VCaP (cell line): ENCODE measurements at regions not wholly inside any gene's neighbourhood (a gene's known extent, or its start where the extent isn't known, plus 50 kb on each side); places are given as distances from the start of the nearest gene placed in this dataset.
"Not testable (repeated sequence)": the region's sequence is repeated elsewhere in the genome, so short reads cannot be mapped to it uniquely, and the experiment has no call there.

Source experiments
- H3K27ac ChIP-seq: fragments of 450-650 bp; 2 replicates; pipeline ENCODE4 v1.5.1; 2017
- TF ChIP-seq, protein P1 (sequence below): fragments of 450-650 bp; conservative IDR thresholded peaks from 2 replicates; pipeline ENCODE4 v1.5.1; 2017; ENCODE audit warnings: mild to moderate bottlenecking, moderate library complexity

DNA sequence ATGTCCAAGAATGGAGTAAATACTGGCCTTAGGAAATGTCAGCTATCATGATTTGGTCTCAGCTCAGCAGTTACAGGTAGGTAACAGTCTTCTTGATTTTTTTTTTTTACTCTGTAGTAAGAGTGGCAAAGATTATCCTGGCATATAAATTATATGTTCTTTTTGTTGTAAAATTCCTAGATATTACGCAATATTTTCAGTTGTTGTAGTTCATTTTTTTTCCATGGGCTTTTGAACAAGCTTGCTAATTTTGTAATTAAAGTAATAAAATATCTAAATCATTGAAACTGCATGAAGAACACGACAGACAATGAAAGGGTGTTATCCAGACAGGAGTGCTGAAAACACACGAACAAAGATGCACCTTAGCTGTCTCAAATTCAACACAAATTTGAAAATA is 249.4 kb downstream of the PRDM9 start:
- TF ChIP-seq, protein P1, sequence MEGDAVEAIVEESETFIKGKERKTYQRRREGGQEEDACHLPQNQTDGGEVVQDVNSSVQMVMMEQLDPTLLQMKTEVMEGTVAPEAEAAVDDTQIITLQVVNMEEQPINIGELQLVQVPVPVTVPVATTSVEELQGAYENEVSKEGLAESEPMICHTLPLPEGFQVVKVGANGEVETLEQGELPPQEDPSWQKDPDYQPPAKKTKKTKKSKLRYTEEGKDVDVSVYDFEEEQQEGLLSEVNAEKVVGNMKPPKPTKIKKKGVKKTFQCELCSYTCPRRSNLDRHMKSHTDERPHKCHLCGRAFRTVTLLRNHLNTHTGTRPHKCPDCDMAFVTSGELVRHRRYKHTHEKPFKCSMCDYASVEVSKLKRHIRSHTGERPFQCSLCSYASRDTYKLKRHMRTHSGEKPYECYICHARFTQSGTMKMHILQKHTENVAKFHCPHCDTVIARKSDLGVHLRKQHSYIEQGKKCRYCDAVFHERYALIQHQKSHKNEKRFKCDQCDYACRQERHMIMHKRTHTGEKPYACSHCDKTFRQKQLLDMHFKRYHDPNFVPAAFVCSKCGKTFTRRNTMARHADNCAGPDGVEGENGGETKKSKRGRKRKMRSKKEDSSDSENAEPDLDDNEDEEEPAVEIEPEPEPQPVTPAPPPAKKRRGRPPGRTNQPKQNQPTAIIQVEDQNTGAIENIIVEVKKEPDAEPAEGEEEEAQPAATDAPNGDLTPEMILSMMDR: no peak
- no peak overlapping the region for H3K27ac ChIP-seq

DNA sequence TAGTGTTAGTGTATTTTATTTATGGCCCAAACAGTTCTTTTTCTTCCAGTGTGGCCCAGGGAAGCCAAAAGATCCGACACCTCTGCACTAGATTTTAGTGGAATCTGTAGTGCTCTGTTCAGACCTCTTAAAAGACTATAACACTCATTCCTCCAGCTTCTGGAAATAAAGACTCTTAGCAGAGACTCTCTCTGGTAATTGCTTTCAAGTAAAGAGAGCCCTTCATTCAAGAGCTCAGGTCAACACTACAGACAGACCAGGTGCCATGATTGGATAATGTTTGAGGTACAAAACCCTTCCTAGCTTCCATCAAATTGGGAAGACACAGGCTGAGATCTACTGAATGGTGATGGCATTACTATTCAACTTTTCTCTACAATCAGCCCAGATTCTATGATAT is 255.8 kb downstream of the PRDM9 start:
- no peak overlapping the region for H3K27ac ChIP-seq
- TF ChIP-seq, protein P1: no peak

DNA sequence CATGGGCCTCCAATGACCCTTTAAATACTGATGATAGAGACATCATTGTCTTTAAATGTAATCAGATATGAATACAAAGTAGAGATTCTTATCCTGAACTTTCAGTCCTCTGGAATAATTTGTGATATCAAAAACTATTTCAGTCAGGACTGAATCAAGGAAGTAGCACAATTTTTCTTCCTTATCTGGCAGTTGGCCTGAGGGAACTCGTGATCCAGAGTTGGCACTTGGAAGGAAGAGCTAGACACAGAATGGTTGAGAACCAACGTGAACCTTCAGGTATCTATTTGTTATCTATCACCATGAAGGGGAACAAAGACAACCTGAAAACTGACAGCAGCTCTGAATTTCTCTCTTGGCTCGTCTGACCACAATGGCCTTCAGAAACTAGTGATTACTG is 269.3 kb downstream of the PRDM9 start:
- no peak overlapping the region for H3K27ac ChIP-seq
- TF ChIP-seq, protein P1: no peak

DNA sequence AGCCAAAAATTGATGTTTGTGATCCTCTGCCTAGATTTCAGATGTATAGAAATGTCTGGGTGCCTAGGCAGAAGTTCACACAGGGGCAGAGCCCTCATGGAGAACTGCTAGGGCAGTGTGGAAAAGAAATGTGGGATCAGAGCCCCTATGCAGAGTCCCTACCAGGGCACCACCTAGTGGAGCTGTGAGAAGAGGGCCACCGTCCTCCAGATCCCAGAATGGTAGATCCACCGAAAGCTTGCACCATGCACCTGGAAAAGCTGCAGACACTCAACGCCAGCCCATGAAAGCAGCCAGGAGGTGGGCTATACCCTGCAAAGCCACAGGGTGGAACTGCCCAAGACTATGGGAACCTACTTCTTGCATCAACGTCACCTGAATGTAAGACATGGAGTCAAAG is 292.9 kb downstream of the PRDM9 start:
- H3K27ac ChIP-seq: not testable (repeated sequence)

DNA sequence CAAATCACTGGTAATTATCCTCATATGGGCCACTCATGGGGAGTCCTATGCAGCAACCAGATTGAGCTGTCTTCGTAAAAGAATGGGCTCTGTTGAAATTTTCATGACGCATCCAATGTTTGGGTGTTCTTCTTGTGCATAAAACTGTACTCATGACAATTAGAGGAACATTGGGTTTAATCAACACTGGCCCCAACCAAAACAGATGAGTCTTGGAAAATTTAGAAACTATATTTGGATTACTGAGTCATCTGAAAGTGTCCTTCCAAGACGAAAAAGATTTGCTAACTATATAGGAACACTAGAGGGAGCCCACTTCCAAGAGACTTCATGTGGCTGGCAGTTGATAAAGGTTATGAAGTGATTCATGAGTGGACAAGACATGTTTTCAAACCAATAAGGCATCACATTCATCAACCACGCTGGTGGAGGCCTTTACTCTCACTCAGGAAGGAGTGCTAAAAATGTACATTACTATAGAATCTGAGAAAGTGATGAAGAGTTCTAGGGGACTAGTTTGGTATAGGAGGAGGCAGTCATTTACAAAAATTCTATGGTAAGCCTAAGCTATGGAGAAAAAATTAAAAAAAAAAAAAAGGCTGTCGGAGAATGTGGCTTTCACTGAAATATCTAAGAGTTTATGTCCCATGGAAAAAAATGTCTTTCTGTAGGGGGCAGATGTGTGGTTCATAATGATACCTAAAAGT is 313.5 kb downstream of the PRDM9 start:
- H3K27ac ChIP-seq: no peak overlapping the region
- TF ChIP-seq, protein P1: peak; percentile 81

DNA sequence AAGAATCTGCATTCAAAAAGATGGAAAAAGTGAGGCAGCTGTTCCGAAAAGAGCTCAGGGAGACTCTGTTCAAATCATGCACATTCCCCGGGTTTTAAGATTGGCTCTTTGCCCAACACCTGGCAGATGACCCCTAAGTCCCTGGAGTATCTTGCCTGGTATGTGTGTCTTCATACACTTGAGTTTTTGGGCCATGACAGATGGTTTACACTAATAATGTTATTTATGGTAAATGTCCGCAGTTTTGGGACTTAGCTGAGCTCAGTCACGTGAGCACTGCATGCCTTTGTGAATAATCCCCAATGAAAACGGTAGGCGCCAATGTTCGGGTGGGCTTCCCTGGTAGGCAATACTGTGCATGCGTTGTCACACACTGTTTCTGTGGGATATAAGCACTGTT is 316.1 kb downstream of the PRDM9 start:
- TF ChIP-seq, protein P1: no peak
- no peak overlapping the region for H3K27ac ChIP-seq

DNA sequence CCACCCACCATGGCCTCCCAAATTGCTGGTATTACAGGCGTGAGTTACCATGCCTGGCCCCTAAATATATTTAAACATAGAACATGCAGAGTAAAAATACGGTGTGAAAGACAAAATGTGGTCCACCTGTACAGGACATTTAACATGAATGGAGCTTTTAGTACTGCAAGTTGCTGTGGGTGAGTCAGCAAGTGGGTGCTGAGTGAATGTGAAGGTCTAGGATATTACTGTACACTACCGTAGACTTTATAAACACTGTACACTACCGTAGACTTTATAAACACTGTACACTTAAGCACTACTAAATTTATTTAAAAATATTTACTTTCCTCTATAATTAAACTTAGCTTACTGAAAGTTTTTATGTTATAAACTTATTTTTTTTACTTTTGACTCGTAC is 317.8 kb downstream of the PRDM9 start:
- TF ChIP-seq, protein P1: no peak
- H3K27ac ChIP-seq: no peak overlapping the region

DNA sequence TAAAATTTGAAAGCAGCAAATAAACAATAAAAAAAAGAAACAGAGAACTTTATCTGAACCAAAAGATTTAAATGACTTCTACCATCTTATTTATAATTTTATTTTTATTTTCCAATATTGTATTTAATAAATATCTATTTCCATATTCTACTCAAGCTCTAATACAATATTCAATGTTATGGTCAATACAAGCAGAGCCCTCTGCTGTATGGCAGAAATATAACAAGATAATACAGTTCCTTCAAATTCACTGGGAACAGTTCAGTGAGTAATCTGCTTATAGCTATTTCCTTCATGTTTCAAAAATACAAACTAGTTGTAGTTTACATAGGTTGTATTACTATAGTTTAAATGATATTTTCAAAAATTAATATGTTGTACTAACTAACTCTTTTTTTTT is 332.7 kb downstream of the PRDM9 start:
- TF ChIP-seq, protein P1: peak; percentile 56

More for the DNA sequence above, 332.7 kb downstream of the PRDM9 start:
- no peak overlapping the region for H3K27ac ChIP-seq
